ENCODE measurements at regions not wholly inside any gene's neighbourhood (a gene's known extent, or its start where the extent isn't known, plus 50 kb on each side); places are given as distances from the start of the nearest gene placed in this dataset.

GRCh38 chr4:95674521-95674981 is 125.8 kb upstream of the UNC5C start:
- no peak overlapping the region for H3K4me2 ChIP-seq
- H3K9me3 ChIP-seq: no peaks in the 10 kb centered on the region
- CTCF ChIA-PET: no interaction called here
- H3K4me3 ChIP-seq: no peak overlapping the region
- FAIRE-seq: no peak
- WGBS (ENCODE audit: missing lambda C conversion rate): 27% methylated on average over 2 of the region's 2 CpGs
- DNase-seq (ENCODE audit: low read depth in 1 of 2, low spot score in 1 of 2): no peak
- no peaks in the 10 kb centered on the region for H3K4me1 ChIP-seq
- TF ChIP-seq SMC3 (IDR thresholded peaks at IDR 0.05): no peak
- no peak for TF ChIP-seq TP53 (CRISPR knock-in tag; IDR thresholded peaks at IDR 0.05)
- TF ChIP-seq HDAC2 (IDR thresholded peaks at IDR 0.05): no peak
- no peak for TF ChIP-seq ATOH8 (CRISPR knock-in tag; IDR thresholded peaks at IDR 0.05; ENCODE audit: low read depth)
- TF ChIP-seq HOXB5 (CRISPR knock-in tag; IDR thresholded peaks at IDR 0.05): no peak
- no peak for TF ChIP-seq CTCF (IDR thresholded peaks at IDR 0.05)
- no peak for TF ChIP-seq ZC3H11A (IDR thresholded peaks at IDR 0.05)
- TF ChIP-seq EHMT2 (IDR thresholded peaks at IDR 0.05; ENCODE audit: low read depth): no peak
- TF ChIP-seq ESRRA (IDR thresholded peaks at IDR 0.05; ENCODE audit: borderline replicate concordance, low read length): no peak
- no peak for TF ChIP-seq E2F6 (IDR thresholded peaks at IDR 0.05; ENCODE audit: borderline replicate concordance, low read depth)
- no peak for TF ChIP-seq NPAS2 (CRISPR knock-in tag; IDR thresholded peaks at IDR 0.05; ENCODE audit: borderline replicate concordance)
- no peak for TF ChIP-seq BCL3 (IDR thresholded peaks at IDR 0.05)
- TF ChIP-seq HES2 (IDR thresholded peaks at IDR 0.05): no peak
- no peak for TF ChIP-seq ZSCAN20 (CRISPR knock-in tag; IDR thresholded peaks at IDR 0.05)
- no peak for TF ChIP-seq ZNF302 (CRISPR knock-in tag; IDR thresholded peaks at IDR 0.05)
- no peak for TF ChIP-seq NFE2L2 (conservative IDR thresholded peaks at IDR 0.05; ENCODE audit: low read length)
- TF ChIP-seq BHLHE40 (IDR thresholded peaks at IDR 0.05; ENCODE audit: low read depth, low read length): no peak
- TF ChIP-seq FOSL2 (IDR thresholded peaks at IDR 0.05): no peak
- no peak for TF ChIP-seq FOSL2 (CRISPR knock-in tag; IDR thresholded peaks at IDR 0.05)
- ATAC-seq: no peak
- POLR2A ChIA-PET: no interaction called here
- H3K27ac ChIP-seq: no peak overlapping the region

- no peak overlapping the region for H3K4me2 ChIP-seq
- FAIRE-seq: no peak
- ChIA-PET CTCF (no interaction called here), POLR2A (no interaction called here)
- no peak for TF ChIP-seq CBX2 (IDR thresholded peaks at IDR 0.05; ENCODE audit: borderline replicate concordance, low read depth)
- no peak for TF ChIP-seq ZNF302 (CRISPR knock-in tag; IDR thresholded peaks at IDR 0.05)
- TF ChIP-seq MAX (IDR thresholded peaks at IDR 0.05): no peak
- no peak for TF ChIP-seq RFX5 (IDR thresholded peaks at IDR 0.05)
- TF ChIP-seq REST (IDR thresholded peaks at IDR 0.05): no peak
- no peak for TF ChIP-seq ZFP36 (IDR thresholded peaks at IDR 0.05; ENCODE audit: borderline replicate concordance, partially characterized antibody)
- H3K27ac ChIP-seq: no peak overlapping the region
- H3K9me3 ChIP-seq: no peaks in the 10 kb centered on the region
- WGBS (ENCODE audit: missing lambda C conversion rate): 19% methylated on average over 1 of the region's 1 CpG
- no peak overlapping the region for H3K4me3 ChIP-seq
- no peak for ATAC-seq
- no peaks in the 10 kb centered on the region for H3K4me1 ChIP-seq
- no peak for DNase-seq (ENCODE audit: low read depth in 1 of 2, low spot score in 1 of 2)
Observed at GRCh38 chr4:95672811-95673210, 124.0 kb upstream of the UNC5C start.
